ENCODE measurements at regions not wholly inside any gene's neighbourhood (a gene's known extent, or its start where the extent isn't known, plus 50 kb on each side); places are given as distances from the start of the nearest gene placed in this dataset.

GRCh38 chr2:37476411-37476810, 132.0 kb downstream of the QPCT start:
- TF ChIP-seq POU5F1 (IDR thresholded peaks at IDR 0.05; ENCODE audit: low read depth, low read length) = no peak
- TF ChIP-seq CTCF (IDR thresholded peaks at IDR 0.05; ENCODE audit: control extremely low read depth in 1 of 3, insufficient read depth in 1 of 3, low read depth in 1 of 3, low read length in 3 of 3) = no peak
- no peak for TF ChIP-seq RAD21 (IDR thresholded peaks at IDR 0.05 in 1 of 2, conservative IDR thresholded peaks at IDR 0.05 in 1 of 2; ENCODE audit: low read depth in 2 of 2, low read length in 2 of 2)
- no peak for TF ChIP-seq POLR2A (IDR thresholded peaks at IDR 0.05; ENCODE audit: control extremely low read depth in 1 of 2, low read depth in 2 of 2, low read length in 2 of 2)
- no peak for TF ChIP-seq SP1 (IDR thresholded peaks at IDR 0.05; ENCODE audit: low read depth, low read length)
- no peak for TF ChIP-seq ZNF274 (IDR thresholded peaks at IDR 0.05; ENCODE audit: borderline replicate concordance, extremely low read depth, low read length)
- no peak for TF ChIP-seq CHD1 (IDR thresholded peaks at IDR 0.05; ENCODE audit: low read depth, low read length)
- TF ChIP-seq USF2 (IDR thresholded peaks at IDR 0.05; ENCODE audit: low read length) = no peak
- TF ChIP-seq ASH2L (IDR thresholded peaks at IDR 0.05; ENCODE audit: low read length) = no peak
- no peak for TF ChIP-seq SRF (IDR thresholded peaks at IDR 0.05; ENCODE audit: low read depth, low read length)
- no peak for TF ChIP-seq MAFK (IDR thresholded peaks at IDR 0.05; ENCODE audit: low read depth, low read length)
- TF ChIP-seq POLR2AphosphoS5 (IDR thresholded peaks at IDR 0.05; ENCODE audit: low read depth, low read length) = no peak

All from H1 (cell line).